GM12878 (cell line): ENCODE measurements at regions not wholly inside any gene's neighbourhood (a gene's known extent, or its start where the extent isn't known, plus 50 kb on each side); places are given as distances from the start of the nearest gene placed in this dataset.

ENCODE experiments used
- ATAC-seq: fragments of 200-7000 bp; cut with Tn5 transposase; 3 replicates; pipeline ENCODE4 v1.9.1; 2020; ENCODE audit warnings: mild to moderate bottlenecking, moderate library complexity
- BruUV-seq: library from RNA; stranded (reverse); fragments of 400-500 nt; replicated peaks from 2 replicates; lab custom pipeline; 2021; lab: Mats Ljungman, UMichigan
- CTCF ChIA-PET: fragments of 300-600 bp; sonication (Branson Sonifier 250); formaldehyde crosslinking; extraction: SDS; loops from one replicate; lab custom pipeline; 2021; ENCODE audit warnings: inconsistent platforms; lab: Yijun Ruan, JAX
- POLR2A ChIA-PET: fragments of 350-600 bp; formaldehyde crosslinking; extraction: SDS; loops from one replicate; lab custom pipeline; 2021; ENCODE audit warnings: inconsistent platforms; lab: Charles Lee
- RAD21 ChIA-PET: fragments of 300-600 bp; sonication (Branson Sonifier 250); formaldehyde crosslinking; loops from one replicate; lab custom pipeline; 2023; ENCODE audit warnings: antibody characterized with exemption; ENCODE audit not compliant: unreplicated experiment; lab: Charles Lee
- SMC1A ChIA-PET: fragments of 300-600 bp; sonication (Branson Sonifier 250); formaldehyde crosslinking; loops from one replicate; lab custom pipeline; 2023; ENCODE audit not compliant: unreplicated experiment, uncharacterized antibody; lab: Charles Lee
- DNase-seq: peaks from one replicate; pipeline ENCODE4 v3.0.0-alpha.2; 2011; ENCODE audit warnings: low read depth, low spot score
- FAIRE-seq: peaks from 3 replicates; lab custom pipeline; 2011; peaks lifted over from hg19 to GRCh38; lab: Jason Lieb, UNC
- H2AFZ ChIP-seq: 2 replicates; pipeline ENCODE4 v1.6.0; 2011; ENCODE audit warnings: low read depth, low read length, control low read depth; ENCODE audit not compliant: control insufficient read depth
- H3K27ac ChIP-seq: 2 replicates; pipeline ENCODE4 v1.5.1; 2011; ENCODE audit warnings: control low read depth; ENCODE audit not compliant: control insufficient read depth, insufficient read depth
- H3K27me3 ChIP-seq, 2 experiments: replicated peaks in 1 of 2; 2 replicates each; pipeline versions ENCODE4 v1.6.0 to v1.6.1; 2011; ENCODE audit warnings: low read length in 1 of 2; ENCODE audit not compliant: control insufficient read depth in 2 of 2, insufficient read depth in 2 of 2
- H3K36me3 ChIP-seq, 2 experiments: 2 replicates each; pipeline ENCODE4 v1.5.1; 2011; ENCODE audit warnings: low read length in 1 of 2; ENCODE audit not compliant: control insufficient read depth in 2 of 2, insufficient read depth in 2 of 2
- H3K4me1 ChIP-seq: 2 replicates; pipeline ENCODE4 v1.6.1; 2011; ENCODE audit warnings: mild to moderate bottlenecking, low read length, moderate library complexity, mixed read lengths; ENCODE audit not compliant: control insufficient read depth, insufficient read depth
- H3K4me2 ChIP-seq: 2 replicates; pipeline ENCODE4 v1.6.0; 2011; ENCODE audit warnings: control low read depth; ENCODE audit not compliant: control insufficient read depth, insufficient read depth
- H3K4me3 ChIP-seq: fragments of 200-600 bp; sonication (generic); 2 replicates; pipeline ENCODE4 v1.5.1; 2016
- H3K79me2 ChIP-seq: 2 replicates; pipeline ENCODE4 v1.6.0; 2011; ENCODE audit warnings: low read length; ENCODE audit not compliant: control insufficient read depth, insufficient read depth
- H3K9ac ChIP-seq: 2 replicates; pipeline ENCODE4 v1.8.0; 2011; ENCODE audit warnings: low read length, control low read depth, mixed read lengths; ENCODE audit not compliant: control insufficient read depth, insufficient read depth
- H3K9me3 ChIP-seq: replicated peaks from 3 replicates; pipeline ENCODE4 v1.5.1; 2011; ENCODE audit warnings: mild to moderate bottlenecking, low read length; ENCODE audit not compliant: control insufficient read depth, insufficient read depth
- H4K20me1 ChIP-seq: 2 replicates; pipeline ENCODE4 v1.6.0; 2011; ENCODE audit not compliant: control insufficient read depth, insufficient read depth
- ATF2 ChIP-seq: IDR thresholded peaks from 2 replicates; pipeline ENCODE4 v1.6.1; 2012; ENCODE audit warnings: low read length, inconsistent platforms
- ATF7 ChIP-seq: fragments of 450-650 bp; IDR thresholded peaks from 2 replicates; pipeline ENCODE4 v1.6.1; 2016; ENCODE audit warnings: low read depth, mild to moderate bottlenecking
- DPF2 ChIP-seq: fragments of 450-650 bp; IDR thresholded peaks from 2 replicates; pipeline ENCODE4 v1.6.1; 2017; ENCODE audit warnings: mild to moderate bottlenecking
- ETV6 ChIP-seq, 2 experiments: fragments of 450-650 bp in 1 of 2; IDR thresholded peaks in 1 of 2; conservative IDR thresholded peaks in 1 of 2; 2 replicates each; pipeline ENCODE4 v1.6.1; 2014; ENCODE audit warnings: antibody characterized with exemption in 1 of 2, borderline replicate concordance in 1 of 2, low read depth in 1 of 2, mild to moderate bottlenecking in 1 of 2, moderate library complexity in 1 of 2
- HDAC6 ChIP-seq: fragments of 200-600 bp; sonication (generic); IDR thresholded peaks from one replicate; pipeline ENCODE4 v1.8.0; 2017; ENCODE audit warnings: antibody characterized with exemption; ENCODE audit not compliant: unreplicated experiment
- POLR2A ChIP-seq: IDR thresholded peaks from 2 replicates; pipeline ENCODE4 v1.6.1; 2011; ENCODE audit warnings: low read depth, mild to moderate bottlenecking, low read length
- POU2F2 ChIP-seq: IDR thresholded peaks from 3 replicates; pipeline ENCODE4 v1.6.1; 2011; ENCODE audit warnings: low read depth, mild to moderate bottlenecking, low read length, borderline replicate concordance
- RB1 ChIP-seq: fragments of 450-650 bp; formaldehyde crosslinking; IDR thresholded peaks from 2 replicates; pipeline ENCODE4 v1.6.1; 2017; ENCODE audit warnings: mild to moderate bottlenecking, borderline replicate concordance
- TARDBP ChIP-seq: IDR thresholded peaks from 2 replicates; pipeline ENCODE4 v1.6.1; 2016; ENCODE audit warnings: borderline replicate concordance
- TCF12 ChIP-seq: IDR thresholded peaks from 2 replicates; pipeline ENCODE4 v1.6.1; 2011; ENCODE audit warnings: low read depth, mild to moderate bottlenecking, low read length
- TCF3 ChIP-seq: IDR thresholded peaks from 2 replicates; pipeline ENCODE4 v1.6.1; 2012; ENCODE audit warnings: low read depth, mild to moderate bottlenecking, low read length, borderline replicate concordance; ENCODE audit not compliant: insufficient read depth
- TCF7 ChIP-seq: IDR thresholded peaks from 2 replicates; pipeline ENCODE4 v1.6.1; 2014; ENCODE audit warnings: antibody characterized with exemption, borderline replicate concordance
- WRNIP1 ChIP-seq: IDR thresholded peaks from 2 replicates; pipeline ENCODE4 v1.6.1; 2011; ENCODE audit warnings: low read depth, low read length, improper control_type of control experiment, borderline replicate concordance
- WGBS: methylation state at CpG from one replicate; pipeline ENCODE4 v1.1.6; 2016; ENCODE audit warnings: low lambda C conversion rate; ENCODE audit not compliant: insufficient replicate concordance, insufficient coverage; ENCODE audit errors: missing lambda C conversion rate; 5-methylcytosine and 5-hydroxymethylcytosine counted together
- in situ Hi-C: fragments of 300-500 bp; cut with MboI; formaldehyde crosslinking; loops from 9 replicates; pipeline ENCODE4 v1.14.3; 2018; ENCODE audit warnings: mixed read lengths
- intact Hi-C: fragments of 100-400 bp; cut with micrococcal nuclease; formaldehyde crosslinking; loops from one replicate; pipeline ENCODE4 v1.14.2; 2022; ENCODE audit not compliant: unreplicated experiment
- TF ChIP-seq, protein P1 (sequence below): fragments of 450-650 bp; conservative IDR thresholded peaks from 2 replicates; pipeline ENCODE4 v1.6.1; 2017; ENCODE audit warnings: mild to moderate bottlenecking, moderate library complexity

DNA sequence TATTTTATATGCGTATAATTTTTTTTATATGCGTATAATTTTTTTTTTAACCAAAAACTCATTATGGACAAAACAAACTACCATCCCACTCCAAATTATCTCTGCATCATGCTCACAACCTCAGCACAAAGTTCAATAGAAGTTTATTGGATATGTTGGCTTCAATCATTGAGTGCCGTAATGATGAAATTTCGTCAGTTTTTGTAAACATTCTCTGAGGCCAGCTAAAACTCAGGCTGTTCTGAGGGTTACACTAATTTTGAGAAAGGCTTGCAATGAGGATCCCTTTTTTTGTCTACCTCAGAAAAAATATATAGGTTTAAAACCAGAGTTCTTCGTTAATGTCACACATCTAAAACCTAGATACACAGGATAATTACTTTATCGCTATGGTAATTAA is 1253.2 kb downstream of the EFNA5 start:
- H3K79me2 ChIP-seq = no peaks in the 10 kb centered on the region
- intact Hi-C loops = no loop called here
- RAD21 ChIA-PET = no interaction called here
- TF ChIP-seq TARDBP (no peak), DPF2 (no peak), ATF7 (no peak), TCF12 (no peak), HDAC6 (no peak), ETV6 (conservative IDR thresholded peaks at IDR 0.05 in 1 of 2, IDR thresholded peaks at IDR 0.05 in 1 of 2; ENCODE audit: borderline replicate concordance in 1 of 2, low read depth in 1 of 2) (no peak), POLR2A (no peak), TCF3 (no peak), TCF7 (no peak), WRNIP1 (no peak), POU2F2 (no peak), ATF2 (no peak), RB1 (no peak)
- TF ChIP-seq, protein P1, sequence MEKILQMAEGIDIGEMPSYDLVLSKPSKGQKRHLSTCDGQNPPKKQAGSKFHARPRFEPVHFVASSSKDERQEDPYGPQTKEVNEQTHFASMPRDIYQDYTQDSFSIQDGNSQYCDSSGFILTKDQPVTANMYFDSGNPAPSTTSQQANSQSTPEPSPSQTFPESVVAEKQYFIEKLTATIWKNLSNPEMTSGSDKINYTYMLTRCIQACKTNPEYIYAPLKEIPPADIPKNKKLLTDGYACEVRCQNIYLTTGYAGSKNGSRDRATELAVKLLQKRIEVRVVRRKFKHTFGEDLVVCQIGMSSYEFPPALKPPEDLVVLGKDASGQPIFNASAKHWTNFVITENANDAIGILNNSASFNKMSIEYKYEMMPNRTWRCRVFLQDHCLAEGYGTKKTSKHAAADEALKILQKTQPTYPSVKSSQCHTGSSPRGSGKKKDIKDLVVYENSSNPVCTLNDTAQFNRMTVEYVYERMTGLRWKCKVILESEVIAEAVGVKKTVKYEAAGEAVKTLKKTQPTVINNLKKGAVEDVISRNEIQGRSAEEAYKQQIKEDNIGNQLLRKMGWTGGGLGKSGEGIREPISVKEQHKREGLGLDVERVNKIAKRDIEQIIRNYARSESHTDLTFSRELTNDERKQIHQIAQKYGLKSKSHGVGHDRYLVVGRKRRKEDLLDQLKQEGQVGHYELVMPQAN = no peak
- TF ChIP-seq, all 136 proteins: peak for 0
- H3K36me3 ChIP-seq = no peaks in the 10 kb centered on the region
- 76% methylated on average over 6 of the region's 6 CpGs for WGBS
- no peak overlapping the region for H3K4me3 ChIP-seq
- CTCF ChIA-PET = interaction anchor here (0.6 kb wide), 1 partner anchor 1083 kb away, joined by 4 read pairs; no protein-coding TSS in a partner anchor
- no peak overlapping the region for H2AFZ ChIP-seq
- SMC1A ChIA-PET = no interaction called here
- FAIRE-seq (no peak), ATAC-seq (no peak), DNase-seq (no peak)
- in situ Hi-C loops = no loop called here
- H4K20me1 ChIP-seq = no peaks in the 10 kb centered on the region
- no peaks in the 10 kb centered on the region for H3K4me1 ChIP-seq
- POLR2A ChIA-PET = interaction anchor here (0.7 kb wide), 1 partner anchor 1883 kb away, joined by 5 read pairs; no protein-coding TSS in a partner anchor
- no peaks in the 10 kb centered on the region for H3K27me3 ChIP-seq
- no peak overlapping the region for H3K9ac ChIP-seq
- no TSS peak for BruUV-seq
- no peaks in the 10 kb centered on the region for H3K9me3 ChIP-seq
- no peak overlapping the region for H3K4me2 ChIP-seq
- H3K27ac ChIP-seq = no peak overlapping the region
